GM18505 (cell line): ENCODE measurements at regions not wholly inside any gene's neighbourhood (a gene's known extent, or its start where the extent isn't known, plus 50 kb on each side); places are given as distances from the start of the nearest gene placed in this dataset.
A peak's percentile ranks its signal among the peaks of the same experiment; 100 is the strongest.

Experiments
- ATAC-seq: cut with Tn5 transposase; IDR thresholded peaks from one replicate; pipeline ENCODE4 v1.9.1; 2021; ENCODE audit not compliant: unreplicated experiment
- POLR2A ChIP-seq: IDR thresholded peaks from 4 replicates; pipeline ENCODE4 v1.6.1; 2011; ENCODE audit warnings: borderline replicate concordance; ENCODE audit not compliant: insufficient read depth, insufficient read length; ENCODE audit errors: extremely low read depth

DNA sequence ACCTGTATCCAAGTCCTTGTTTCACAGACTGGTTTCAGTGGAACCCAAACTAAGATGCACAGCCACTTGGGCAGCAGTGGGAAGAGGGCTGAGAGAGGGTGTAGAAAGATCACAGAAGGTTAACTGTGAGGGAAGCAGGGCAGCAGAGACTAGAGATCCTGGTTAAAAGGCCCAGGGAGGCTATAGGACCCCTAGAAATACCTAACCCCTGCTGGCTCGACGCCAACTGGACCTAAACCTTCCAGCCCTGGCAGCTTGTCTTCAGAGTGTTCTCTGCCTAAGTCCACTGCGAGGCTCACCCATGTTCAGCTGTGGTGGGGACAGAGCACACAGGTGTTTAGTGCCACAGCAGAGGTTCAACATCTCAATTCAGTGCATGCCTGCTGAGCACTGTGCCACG, 96.5 kb downstream of the ZNF621 start:
- no peak for TF ChIP-seq POLR2A
- ATAC-seq = no peak

DNA sequence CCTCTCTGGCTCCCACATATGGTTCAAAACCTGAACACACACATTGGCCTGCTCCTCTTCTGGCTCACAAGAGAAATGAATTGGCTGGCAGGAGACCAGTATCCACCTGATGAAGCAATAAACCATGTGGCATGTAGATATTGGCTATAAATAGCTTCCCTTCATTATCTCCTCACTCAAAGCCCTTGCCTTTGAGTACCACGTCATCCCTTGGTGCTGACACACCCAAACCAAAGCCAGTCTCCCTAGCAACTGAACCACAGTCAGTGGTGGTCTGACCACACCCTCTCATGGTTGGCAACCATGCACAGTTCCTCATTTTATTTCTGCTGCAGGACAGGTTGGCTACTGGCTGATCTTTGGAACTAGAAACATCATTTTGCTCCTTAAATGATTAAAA, 98.8 kb downstream of the ZNF621 start:
- no peak for TF ChIP-seq POLR2A
- peak; percentile 99 for ATAC-seq

DNA sequence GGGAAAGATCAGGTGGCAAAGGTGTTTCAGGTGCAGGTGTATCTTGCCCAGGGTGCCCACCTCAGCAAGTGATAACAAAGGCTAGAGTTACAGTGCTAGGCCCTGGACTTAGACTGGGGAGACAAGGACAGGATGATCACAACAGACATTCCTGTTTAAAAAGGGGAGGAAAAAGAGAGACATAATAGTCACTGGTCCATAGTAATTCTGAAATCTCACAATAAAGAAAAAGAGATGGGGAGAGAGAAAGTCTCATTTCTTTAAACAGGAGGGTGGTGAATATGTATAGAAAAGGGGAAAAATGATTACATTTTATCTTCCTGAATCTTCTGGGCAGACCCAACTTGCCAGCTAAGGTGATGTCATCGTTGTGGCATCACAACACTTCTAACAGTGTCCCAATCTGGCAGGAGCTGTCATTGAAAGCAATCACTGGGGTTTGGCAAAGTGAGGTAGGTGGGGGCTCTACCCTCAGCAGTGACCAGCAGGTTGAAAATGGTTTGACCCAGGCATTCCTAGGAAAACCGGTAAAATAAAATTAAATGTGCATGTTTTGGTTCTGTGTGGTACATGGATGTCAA, 99.5 kb downstream of the ZNF621 start:
- TF ChIP-seq POLR2A = no peak
- ATAC-seq = no peak

DNA sequence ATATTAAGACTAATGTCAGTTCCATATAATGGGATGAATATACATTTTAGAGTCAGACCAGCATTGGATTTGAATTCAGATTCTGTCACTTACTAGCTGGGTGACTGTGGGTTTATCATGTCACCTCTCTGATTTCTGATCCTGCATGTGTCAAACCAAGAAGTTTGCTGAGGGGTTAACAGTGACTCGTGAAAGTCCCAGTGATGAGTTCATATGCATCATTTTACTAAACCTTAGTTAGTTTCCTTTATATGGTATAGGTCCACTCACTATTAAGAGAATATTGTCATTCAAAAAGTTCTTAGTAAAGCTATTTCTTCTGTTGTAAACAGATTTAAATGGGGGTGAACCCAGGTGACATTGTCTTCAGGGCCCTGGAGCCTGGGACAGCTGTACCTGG, 102.3 kb downstream of the ZNF621 start:
- no peak for ATAC-seq
- no peak for TF ChIP-seq POLR2A

DNA sequence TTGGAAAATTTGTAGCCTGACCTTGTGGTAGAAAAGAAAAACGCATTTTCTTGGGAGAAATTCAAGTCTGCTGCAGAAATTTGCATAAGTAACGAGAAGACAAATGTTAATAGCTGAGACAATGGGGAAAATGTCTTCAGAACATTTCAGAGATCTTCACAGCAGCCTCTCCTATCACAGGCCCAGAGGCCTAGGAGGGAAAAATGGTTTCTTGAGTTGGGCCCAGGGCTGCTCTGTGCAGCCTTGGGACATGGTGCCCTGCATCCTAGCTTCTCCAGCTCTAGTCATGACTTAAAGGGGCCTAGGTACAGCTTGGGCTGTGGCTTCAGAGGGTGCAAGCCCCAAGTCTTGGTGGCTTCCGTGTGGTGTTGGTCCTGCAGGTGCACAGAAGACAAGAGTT, 104.2 kb downstream of the ZNF621 start:
- TF ChIP-seq POLR2A = no peak
- no peak for ATAC-seq

DNA sequence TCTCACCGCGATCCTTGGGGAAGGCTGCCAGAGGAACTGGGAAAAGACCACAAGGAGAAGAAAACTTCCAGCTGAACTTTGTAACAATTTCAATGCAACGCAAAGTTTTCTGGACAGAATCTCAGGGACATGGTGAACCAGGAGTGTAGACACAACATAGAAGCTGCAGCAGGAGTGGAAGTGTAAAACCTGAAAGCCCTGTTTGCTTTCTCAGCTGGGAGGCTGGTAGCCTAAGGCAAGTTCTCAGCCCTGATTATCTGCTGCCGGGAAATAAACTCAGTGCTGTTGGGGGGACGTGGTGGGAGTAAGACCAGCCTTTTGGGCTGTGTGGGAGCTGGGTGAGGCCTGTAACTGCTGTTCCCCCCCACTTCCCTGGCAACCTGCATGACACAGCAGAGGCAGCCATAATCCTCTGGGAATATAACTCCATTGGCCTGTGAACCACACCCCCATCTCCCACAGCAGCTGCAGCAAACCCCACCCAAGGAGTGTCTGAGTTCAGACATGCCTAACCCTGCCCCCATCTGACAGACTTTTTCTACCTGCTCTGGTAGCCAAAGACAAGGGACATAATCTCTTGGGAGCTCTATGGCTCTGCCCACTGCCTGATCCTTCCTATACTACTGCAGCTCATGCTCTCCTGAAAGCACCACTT, 106.7 kb downstream of the ZNF621 start:
- ATAC-seq = no peak
- TF ChIP-seq POLR2A = no peak

DNA sequence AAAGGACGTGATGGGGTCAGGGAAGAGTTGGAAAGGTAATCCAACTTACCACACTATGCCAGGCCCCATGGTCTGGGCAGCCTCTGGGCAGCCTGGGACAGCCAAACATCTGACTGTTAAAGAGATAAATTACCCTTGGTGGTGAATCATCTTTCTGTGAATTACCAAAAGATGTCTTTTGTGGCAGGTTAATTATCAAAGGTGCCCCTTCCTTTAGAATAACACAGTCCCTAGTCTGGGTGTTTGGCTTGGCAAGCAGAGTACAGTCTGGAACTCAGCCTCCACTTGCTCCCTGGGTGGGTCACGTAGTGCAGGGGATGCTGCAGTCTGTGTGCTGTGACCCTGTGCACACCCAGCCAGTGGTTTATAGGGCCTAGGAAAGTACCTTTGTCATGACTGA, 113.1 kb downstream of the ZNF621 start:
- no peak for TF ChIP-seq POLR2A
- ATAC-seq = no peak

DNA sequence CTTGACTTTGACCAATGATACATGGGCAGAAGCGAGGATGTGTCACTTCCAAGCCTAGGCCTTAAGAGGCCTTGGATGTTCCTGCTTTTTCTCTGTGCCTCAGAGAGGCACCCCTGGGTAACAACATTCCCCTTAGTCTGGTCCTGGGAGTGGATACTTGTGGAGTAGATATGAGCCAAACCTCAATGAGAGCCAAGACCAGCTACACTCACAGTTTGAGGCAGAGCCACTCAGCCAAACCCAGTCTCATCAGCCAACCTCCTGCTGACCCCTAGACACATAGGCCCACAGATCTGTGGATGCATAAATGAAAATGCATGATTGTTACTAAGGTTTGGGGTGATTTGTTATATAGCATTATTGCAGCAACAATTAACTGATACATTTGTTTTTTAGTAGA, 114.2 kb downstream of the ZNF621 start:
- TF ChIP-seq POLR2A = no peak
- ATAC-seq = no peak

DNA sequence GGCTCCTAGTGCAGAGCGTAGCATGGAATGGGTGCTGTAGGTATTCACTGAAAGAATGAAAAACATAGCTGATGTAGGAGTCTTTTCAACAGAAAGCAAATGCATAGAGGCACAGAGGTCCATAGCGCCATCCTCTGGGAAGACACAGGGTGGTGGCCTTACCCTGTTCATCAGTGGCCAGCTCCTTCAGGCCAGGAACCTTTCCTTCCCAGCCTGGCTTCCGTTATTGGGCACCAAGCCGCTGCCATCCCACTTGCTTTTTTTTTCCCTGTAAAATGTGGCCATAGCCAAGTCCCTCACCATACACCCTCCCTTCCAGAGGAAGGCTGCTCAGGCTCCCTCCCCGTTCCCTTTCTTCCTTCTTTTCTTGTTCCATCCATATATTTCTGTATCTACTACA, 118.1 kb downstream of the ZNF621 start:
- ATAC-seq = no peak

DNA sequence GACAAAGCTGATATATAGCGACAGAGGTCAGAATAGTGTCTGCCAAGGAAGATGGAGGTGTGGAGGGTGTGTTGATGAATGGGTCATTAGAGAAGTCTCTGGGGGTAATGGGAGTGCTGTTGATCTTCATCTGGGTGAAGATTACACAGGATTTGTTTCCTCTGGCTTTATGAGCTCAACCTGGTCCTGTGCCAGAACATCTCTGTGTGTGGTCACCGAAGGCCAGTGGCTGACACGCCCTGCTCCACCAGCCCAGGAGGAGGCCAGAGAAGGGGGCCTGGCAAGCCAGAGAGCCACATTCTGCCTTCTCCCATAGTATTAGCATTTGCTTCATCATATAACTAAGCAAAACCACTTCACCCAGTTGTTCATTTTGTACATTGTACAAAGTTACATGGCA, 121.1 kb downstream of the ZNF621 start:
- no peak for TF ChIP-seq POLR2A
- ATAC-seq = no peak

More for the DNA sequence above, 118.1 kb downstream of the ZNF621 start:
- no peak for TF ChIP-seq POLR2A

DNA sequence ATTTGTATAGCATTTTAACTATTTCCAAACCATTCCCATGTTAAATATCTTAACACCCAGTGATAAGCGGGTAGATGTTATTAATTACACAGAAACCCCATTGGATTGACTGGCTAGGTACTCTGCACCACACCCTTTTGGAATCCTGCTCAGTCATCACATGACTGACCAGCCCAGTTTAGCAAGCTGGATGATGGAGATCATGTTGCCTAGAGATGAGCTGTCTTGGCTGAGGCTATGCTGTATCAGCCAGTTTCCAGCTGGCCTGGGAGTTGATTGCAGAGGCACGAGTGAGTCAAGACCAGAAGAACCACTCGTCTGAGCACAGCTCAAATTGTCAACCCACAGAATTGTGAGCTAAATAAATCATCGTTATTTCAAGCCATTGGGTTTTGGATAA, 124.6 kb downstream of the ZNF621 start:
- ATAC-seq = no peak
- TF ChIP-seq POLR2A = no peak

DNA sequence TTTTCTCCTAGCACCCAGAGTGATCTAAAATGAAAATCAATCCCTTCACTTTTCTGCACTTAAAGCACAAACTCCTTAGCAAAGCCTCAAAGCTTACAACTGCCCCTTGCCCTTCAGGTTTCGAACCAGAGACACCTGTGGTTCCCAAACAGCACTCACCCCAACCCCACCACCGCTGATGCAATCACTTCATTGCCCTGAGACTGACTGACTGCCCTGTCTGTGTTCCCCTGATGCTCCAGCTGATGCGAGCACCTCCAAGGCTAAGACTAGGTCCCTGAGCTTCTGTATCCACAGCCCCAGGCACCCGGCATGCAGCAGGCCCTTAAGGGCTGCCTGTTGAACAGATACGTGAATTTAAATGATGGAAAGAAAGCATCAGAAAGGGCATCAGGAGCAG, 127.3 kb downstream of the ZNF621 start:
- no peak for TF ChIP-seq POLR2A
- ATAC-seq = no peak

DNA sequence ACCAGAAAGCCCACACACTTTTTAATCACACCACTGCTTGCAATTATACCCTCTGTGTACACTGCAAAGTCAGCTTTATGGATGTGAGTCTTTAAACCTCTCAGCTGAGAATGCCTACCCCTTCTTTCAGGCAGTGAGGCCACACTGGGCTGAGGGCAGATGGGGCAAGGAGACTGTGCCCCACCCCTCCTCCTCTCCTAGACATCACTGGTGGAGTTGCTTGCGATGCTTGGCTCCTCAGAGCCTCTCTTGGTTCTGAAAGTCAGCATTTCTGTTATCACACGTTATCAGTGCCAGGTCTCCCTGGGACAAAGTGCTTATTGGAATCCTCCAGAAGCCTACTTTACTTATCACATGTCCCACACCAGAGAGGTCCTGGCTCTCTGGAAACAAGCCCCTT, 128.2 kb downstream of the ZNF621 start:
- no peak for ATAC-seq
- no peak for TF ChIP-seq POLR2A

DNA sequence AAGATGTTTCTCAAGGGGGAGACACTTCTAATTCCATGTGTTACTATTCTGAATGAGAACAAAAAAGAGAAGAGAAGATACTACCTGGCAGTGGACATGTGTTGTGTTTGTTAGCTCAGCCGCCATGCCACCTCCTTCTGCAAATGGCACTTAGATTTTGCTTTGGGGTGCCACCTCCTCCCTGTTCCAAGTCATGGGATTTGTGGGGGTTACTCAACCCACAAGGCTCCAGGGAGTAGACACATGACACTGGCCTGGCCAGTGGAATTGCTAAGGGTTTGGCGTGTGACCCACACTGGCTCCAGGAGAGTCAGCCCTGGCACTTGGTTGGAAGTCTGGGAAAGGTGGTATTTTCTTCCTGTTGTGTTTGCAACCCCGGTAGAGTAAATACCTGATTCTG, 129.1 kb downstream of the ZNF621 start:
- TF ChIP-seq POLR2A = no peak

DNA sequence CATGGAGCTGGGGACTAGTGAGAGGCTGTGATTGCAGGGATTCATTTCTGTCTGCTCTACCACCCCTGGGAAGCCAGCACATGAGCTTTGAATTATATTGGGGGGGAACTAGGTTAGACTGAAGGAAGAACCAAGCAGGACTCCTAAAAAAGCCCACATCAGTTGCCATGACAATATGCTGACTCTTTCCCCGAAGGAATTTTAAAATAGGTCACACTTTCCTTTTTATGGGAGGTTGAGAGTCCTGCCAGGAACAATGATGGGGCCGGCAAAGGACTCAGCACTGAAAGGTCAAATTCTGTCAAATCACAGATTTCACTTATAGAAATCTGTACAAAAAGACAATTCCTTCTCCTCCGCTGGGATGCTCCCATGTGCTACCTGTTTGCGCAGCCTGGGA, 130.8 kb downstream of the ZNF621 start:
- no peak for ATAC-seq
- no peak for TF ChIP-seq POLR2A

More for the DNA sequence above, 129.1 kb downstream of the ZNF621 start:
- ATAC-seq = no peak
